Superior temporal gyrus (tissue), 1 donor: ENCODE measurements at regions not wholly inside any gene's neighbourhood (a gene's known extent, or its start where the extent isn't known, plus 50 kb on each side); places are given as distances from the start of the nearest gene placed in this dataset.

Experiments
- DNase-seq: peaks from one replicate; pipeline ENCODE4 v3.0.0-alpha.2; 2016; ENCODE audit errors: extremely low spot score

DNA sequence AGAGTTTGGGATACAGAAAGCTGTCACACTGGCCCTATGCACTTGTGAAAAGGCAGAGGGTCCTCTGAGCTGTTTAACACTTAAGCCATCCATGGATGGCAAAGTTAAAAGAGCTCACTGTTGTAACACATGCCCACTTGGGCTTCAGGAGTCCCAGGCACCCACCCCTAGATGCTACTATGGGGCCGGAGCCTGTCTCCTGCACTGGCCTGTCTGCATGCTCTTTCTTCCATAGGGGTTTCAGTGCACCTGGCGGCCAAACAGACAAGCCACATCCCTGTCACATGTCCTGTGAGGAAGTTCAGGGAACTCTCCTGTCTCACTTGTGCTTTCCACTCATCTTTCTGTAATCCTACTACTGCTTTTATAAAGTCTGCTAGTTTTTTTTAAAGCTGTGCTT lies 2586.0 kb downstream of the PCDH7 start:
- DNase-seq: no peak

DNA sequence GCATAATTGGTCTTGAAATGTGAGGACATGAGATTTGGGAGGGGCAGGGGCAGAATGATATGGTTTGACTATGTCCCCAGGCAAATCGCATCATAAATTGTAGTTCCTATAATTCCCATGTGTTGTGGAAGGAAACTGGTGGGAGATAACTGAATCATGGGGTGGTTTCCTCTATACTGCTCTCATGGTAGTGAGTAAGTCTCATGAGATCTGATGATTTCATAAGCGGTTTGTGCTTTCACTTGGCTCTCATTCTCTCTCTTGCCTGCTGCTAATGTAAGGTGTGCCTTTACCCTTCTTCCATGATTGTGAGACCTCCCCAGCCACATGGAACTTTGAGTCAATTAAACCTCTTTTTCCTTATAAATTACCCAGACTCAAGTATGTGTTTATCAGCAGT lies 2595.9 kb downstream of the PCDH7 start:
- no peak for DNase-seq

DNA sequence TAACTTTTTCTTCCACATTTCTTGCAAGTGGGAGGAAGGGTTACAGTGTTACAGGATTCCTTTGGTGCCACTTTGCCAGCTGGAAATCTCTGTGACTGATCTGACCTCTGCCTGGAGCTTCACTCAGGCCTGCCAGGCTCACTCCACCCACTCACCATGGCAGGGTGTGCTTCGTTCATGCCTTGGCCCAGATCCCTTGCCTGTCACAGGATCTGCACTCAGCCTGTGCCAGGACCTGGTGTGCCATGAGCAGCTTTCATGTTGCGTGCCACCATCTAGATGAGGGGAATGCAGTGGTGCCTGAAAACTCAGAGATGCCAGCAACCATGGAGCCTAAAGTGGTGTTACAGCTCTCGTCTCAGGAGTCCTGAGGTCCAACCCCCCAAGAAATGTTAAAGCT lies 2596.4 kb downstream of the PCDH7 start:
- DNase-seq: no peak

DNA sequence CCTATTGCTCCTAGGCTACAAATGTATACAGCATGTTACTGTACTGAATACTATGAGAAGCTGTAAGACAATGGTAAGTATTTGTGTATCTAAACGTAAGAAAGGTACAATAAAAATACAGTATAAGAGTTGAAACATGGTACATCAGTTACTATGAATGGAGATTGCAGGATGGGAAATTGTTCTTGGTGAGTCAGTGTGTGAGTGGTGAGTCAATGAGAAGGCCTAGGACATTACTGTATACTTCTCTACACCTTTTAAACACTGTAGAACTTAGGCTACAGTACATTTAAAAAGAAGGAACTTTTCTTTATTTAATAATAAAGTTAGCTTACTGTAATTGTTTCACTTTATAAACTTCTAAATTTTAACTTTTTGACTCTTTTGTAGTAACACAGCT lies 2603.2 kb downstream of the PCDH7 start:
- no peak for DNase-seq

DNA sequence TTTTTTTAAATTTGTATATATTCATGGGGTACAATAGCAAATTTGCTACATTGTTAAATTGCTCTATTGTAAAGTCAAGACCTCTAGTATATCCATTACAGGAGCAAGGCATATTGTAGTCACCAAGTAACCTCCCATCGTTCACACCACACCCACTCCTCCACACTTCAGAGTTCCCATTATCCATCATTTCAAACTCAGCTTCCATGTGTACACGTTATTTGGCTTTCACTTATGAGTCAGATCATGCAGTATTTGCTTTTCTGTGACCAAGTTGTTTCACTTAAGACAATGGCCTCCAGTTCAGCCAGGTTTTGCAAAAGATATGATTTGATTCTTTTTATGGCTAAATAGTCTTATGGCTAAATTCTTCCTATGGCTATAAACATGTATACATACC lies 2614.2 kb downstream of the PCDH7 start:
- DNase-seq: no peak

DNA sequence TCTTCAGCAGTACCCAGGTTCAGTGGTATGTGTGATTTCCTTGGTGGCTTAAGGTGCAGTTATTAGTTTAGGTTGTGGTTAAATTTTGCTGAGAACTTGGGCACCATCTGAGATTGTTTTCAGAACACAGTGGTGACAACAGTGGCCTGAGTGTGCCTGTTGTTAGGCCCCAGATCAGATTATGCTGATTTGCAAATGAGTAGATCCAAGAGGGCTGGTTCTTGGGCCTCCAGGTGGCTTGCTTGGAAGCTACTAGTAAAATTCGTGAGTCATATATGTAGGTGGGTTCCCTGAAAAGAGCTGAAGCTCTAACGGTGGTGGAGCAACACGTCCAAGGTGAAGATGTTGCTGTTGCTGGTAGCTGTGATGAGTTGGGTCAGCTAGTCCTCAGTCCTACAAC lies 2619.6 kb downstream of the PCDH7 start:
- DNase-seq: no peak

DNA sequence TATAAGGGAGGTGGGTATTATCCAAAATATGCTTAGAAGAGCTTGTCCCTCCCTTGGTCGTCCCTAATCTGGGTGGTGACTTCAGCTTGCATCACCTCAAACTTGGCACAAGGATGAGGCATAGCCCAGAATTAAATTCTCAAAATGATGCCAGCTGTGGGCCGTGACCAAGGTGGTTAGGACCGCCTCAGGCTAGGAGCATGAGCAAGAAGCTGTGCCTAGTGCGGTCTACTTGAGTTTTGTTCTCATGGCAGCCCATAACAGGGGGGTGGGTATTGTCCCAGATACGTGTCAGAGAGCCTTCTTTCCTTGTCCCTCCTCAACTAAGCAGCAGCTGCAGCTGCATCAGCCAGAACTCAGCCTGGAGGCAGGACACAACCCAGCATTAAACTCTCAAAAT lies 2620.0 kb downstream of the PCDH7 start:
- no peak for DNase-seq

DNA sequence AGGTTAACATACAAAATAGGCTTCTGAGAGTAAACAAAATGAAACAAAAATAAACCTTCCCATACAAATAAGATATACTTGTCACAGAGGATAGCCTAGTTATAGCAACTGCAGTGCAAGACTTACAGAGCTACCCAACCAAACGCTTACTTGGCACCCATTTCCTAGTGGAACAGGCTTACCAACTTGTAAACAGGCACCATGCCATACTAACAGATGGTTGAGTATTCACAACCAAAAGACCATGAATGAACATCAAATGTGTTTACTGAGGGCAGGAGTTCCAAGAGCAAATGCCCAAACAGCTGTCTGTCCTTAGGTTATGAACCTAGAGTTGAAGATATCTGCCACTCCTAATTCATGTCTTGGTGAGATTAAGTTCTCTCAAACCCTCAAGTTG lies 2629.2 kb downstream of the PCDH7 start:
- DNase-seq: no peak

DNA sequence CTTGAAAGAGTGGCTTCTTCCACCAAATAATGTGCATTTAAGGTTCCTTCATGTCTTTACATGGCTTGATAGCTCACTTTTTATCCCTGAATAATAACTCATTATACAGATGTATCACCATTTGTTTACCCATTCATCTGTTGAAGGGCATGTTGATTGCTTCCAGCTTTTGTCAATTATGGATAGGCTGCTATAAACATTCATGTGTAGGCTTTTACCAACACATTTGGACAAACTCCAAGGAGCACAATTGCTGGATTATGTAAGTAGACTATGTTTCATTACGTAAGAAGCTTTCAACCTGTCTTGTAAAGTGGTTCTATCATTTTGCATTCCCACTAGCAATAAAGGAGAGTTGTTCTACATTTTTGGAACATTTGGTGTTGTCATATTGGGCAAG lies 2637.0 kb downstream of the PCDH7 start:
- DNase-seq: no peak

DNA sequence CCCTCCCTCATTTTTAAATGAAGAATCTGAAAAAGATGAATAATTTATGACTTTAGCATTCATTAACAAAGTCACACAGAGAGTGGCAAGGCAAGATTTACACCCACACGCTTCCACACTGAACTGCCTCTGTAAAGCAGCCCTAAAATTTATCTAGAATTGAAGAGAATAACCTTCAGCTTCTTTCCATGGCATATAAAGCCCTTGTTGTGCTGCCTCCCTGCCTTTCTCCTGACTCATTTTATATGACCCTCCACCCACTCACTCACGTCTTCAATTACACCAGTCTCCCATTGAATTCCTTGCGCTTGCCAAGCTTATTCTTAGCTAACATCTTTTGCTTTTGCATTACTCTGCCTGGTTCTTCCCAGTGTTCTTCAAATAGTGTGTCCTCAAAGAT lies 2649.3 kb downstream of the PCDH7 start:
- no peak for DNase-seq

DNA sequence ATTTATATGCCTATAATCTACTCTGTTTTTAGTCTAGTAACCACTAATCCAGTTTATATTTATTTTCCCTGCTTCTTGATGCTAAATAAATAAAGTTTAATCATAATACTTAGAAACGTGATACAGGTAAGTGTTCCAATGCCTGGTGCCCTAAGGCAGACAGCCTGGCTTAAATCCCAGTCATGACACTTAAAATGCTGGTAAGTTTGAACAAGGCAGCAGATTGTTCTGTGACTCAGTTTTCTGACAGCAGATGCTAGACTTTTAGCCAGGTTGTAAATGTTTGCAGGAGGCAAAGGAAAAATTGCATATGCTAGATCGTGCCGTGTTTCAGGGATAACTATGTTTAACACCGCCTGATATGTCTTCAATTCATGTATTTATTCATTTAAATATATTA lies 2661.6 kb downstream of the PCDH7 start:
- DNase-seq: peak; percentile 20

DNA sequence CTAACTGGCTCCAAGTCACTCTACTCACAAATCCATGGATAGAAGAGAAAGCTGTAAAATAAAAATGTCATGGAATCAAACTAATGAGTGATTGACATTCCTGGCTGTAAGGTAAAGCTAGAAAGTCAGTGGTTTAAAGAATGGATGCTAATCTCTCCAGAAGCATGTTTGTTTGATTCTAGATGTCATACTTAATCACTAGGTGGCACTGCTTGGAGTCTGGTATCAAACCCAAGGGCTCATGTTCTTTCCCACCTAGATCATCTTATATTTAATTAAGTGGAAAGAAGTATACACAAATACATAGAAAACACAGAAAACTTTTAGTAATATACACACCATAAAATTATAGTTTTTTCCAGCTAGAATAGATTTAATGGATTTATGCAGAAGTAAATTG lies 2666.6 kb downstream of the PCDH7 start:
- no peak for DNase-seq

DNA sequence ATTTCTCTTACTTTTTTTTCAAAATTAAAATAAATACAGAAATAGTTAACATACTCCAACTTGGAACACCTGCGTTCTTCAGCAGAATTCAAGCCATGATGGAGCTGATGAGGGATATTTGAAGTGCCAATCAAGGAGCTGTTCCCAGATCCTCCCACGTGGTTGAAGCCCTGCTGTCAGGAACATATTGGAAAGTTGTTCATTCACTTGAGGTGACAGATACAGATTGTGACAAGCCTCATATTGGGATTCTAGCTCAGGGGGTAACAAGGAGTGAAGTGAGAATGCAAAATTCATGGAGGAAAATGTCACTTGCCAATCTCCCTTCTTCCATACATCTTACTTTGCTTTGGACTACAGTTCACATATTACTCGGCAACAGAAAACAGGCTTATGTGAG lies 2670.8 kb downstream of the PCDH7 start:
- DNase-seq: no peak

DNA sequence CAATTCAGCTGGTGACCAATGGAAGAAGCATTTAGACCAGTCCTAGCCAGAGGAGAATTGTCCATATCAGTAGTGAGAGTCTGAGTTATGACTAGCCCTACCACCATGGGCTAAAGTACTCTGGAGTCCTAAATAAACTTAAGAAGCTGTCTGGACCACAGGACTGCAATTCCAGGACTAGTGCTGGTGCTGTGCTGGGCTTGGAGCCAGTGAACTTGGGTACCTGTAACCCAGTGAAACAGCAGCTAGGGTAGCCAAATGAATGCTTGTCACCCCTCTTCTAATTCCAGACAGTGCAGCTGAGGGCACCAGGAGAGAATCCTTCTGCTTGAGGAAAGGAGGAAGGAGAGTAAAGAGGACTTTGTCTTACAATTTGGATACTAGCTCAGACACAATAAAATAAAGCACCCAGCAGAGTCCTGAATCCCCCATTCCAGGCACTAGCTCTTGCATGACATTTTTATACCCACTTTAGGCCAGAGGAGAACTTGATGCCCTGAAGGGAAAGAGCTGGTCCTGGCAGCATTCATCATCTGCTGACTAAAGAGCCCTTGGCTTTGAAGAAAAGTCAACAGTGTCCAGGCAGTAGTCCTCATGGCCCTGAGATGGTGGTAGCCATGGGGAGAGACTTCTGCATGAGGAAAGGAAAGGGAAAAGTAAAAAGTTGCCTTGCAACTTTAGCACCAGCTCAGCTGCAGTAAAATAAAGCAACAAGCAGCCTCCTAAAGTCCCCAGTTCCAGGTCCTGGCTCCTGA lies 2675.7 kb downstream of the PCDH7 start:
- no peak for DNase-seq

DNA sequence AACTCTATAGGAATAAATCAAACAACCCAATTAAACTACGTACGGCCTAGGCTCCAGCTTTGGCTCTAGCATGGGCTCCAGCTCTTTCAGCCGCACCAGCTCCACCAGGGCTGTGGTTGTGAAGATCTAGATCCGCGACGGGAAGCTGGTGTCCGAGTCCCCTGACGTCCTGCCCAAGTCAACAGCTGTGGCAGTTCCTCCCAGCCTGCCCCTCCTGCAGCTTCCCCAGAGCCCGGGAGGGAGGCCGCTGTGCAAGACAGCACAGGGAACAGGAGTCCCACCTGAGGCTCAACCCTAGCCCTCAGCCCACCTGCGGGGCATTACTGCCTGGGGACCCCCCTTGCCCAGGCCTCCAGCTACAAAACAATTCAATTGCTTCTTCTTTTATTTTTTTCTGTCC lies 2680.3 kb downstream of the PCDH7 start:
- no peak for DNase-seq

DNA sequence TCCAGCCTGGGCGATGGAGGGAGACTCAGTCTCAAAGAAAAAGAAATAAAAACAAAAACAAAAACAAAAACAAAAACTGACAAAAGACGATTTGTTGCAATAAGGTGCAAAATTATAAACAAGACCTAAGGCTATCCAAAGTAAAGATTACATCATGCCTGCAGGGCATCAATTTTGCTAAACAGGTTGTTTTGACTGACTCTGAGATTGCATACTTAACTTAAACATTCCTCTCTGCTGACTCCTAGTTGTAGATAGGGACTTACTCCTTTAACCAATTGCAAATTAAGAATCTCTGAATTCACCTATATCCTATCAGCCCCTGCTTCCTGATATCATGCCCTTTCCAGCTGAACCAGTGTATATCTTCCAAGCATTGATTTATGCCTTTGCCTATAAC lies 2687.3 kb downstream of the PCDH7 start:
- DNase-seq: no peak

DNA sequence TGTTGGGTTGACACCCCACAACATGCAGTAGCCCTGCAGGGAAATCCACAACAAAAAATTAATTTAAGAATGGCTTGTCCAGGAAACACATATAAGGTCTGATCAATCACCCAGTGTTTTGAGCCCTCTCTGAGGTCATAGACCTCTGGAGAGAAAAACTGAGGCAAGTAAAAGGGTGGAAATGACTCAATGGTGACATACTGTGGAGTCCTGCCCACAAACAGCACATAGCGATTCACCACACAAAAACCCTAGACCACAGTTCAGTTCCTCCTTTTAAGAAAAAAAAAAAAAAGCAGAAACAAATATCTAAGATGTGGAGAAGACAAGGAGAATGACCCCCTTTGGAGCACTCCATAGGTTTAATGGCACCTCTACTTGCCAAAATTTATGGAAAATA lies 2691.0 kb downstream of the PCDH7 start:
- DNase-seq: no peak

DNA sequence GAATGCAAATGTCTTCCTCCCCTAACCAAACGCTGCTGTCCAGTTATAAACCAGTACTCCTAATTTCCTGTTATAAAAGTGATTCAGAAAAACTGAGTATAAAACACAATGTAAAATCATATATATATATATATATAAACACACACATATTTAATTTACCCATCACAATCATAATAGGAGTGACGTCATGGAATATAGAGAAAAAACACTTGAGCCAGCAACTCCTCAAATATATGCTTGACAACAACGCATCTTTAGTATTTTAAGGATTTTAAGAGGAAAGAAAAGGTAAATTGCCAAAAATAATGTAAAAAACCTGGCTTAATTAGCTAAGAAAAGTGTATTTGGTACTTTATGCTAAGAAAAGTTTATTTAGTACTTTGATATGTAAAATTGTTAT lies 2701.7 kb downstream of the PCDH7 start:
- DNase-seq: no peak

DNA sequence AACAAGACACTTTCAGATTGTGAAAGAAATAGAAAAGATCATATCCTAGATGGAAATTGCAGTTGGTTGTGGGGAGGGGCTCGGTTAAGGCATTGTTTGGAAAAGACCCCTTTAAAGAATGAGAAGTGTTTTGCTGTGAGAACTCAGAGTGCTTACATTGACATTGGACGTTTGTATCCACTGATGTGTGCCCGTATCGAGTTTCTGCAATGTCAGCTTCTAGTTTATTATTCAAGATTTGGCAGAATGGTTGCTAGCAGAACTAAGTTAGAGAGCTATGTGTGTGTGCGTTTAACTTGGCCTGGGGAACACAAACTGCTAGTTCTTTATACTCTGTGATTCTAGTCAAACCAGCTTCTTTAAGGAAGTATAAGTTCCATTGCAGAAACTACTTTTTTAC lies 2702.5 kb downstream of the PCDH7 start:
- no peak for DNase-seq

DNA sequence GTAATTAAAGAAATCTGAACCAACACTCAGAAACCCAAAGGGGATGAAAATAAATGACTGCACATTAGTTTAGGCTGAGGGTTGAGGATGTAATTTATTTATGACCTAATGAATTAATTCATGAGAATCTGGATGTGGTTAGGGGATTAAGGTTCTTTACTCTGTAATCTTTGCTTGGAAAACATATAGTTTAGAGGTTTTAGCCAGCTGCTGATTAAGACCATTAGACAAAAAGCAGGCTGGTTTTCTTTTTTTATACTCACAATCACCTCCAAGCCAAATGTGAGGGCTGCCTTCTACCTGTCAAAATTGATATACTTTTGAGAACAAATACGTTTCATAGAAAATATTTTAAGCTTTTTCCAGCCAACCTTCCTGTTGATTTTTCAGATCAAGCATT lies 2705.8 kb downstream of the PCDH7 start:
- DNase-seq: no peak

DNA sequence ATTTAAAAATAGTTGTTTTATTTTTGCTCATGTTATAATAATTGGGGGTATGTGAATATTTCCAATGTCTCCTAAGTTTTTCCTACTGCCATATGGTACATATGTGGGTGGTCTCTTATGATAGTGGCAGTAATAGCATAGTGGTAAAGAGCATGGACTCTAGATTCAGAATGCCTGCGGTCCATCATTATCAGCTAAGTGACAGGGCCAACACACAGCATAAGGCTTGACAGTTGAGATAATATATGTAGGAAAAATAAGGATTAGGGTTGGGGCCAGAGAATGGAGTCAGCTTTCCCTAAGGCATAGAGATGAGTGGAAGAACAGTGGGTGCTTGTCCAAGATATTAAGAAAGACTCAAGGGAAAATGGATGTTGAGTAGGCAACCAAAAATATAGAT lies 2707.5 kb downstream of the PCDH7 start:
- DNase-seq: no peak

DNA sequence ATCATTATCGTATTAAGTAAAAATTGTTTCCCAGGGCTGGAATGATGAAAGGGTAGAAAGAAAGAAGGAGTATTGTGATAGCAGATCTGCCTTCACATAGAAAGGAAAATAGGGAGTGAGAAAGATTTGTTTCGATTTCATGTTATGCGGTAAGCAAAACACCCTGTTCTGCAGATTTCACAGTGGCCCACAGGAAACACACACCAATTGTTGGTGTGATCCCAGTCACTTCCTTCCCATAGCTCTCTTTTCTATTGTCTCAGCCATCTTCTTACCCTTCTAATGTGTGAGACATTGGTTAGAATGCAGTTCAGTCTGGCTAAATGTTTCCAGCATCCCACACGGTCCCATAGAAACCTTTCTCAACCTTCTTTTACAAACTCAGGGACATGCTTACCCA lies 2709.8 kb downstream of the PCDH7 start:
- DNase-seq: no peak

DNA sequence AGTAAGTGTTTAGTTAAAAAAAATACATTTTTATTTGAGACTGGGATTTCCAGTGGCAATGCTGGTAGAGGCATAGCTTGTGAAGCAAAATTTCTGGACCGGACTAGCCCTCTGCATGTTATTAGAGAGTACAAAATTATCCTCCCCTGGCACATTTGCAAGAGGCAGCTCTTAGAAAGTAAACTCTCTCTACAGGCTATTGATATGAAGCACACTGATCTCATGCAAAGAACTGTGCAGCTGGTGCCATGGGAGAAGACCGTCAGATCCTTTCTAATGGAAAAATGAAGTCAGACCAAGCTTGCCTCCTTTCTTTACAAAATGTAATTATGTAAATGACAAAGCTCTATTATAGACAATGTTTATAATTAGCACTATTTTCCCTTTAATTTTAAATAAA lies 2717.2 kb downstream of the PCDH7 start:
- no peak for DNase-seq

DNA sequence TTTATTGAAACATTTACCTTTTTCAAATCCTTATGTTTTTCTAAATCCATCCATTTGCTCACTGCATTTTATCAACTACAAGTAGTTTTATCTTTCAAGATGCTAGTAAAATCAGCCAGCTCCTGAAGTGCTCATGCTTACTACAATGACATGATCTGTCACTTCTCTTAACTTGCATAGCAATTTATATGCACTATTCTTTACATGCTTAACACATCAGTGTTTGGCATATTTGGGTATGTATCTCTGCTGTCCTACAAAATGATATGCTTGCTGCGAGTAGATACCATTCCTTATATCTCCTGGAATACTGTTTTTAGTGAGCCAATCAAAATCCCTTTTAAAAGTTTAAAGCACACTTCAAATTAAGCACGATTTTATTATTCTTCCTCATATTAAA lies 2726.8 kb downstream of the PCDH7 start:
- DNase-seq: no peak
